ENCODE measurements at regions not wholly inside any gene's neighbourhood (a gene's known extent, or its start where the extent isn't known, plus 50 kb on each side); places are given as distances from the start of the nearest gene placed in this dataset.

DNA sequence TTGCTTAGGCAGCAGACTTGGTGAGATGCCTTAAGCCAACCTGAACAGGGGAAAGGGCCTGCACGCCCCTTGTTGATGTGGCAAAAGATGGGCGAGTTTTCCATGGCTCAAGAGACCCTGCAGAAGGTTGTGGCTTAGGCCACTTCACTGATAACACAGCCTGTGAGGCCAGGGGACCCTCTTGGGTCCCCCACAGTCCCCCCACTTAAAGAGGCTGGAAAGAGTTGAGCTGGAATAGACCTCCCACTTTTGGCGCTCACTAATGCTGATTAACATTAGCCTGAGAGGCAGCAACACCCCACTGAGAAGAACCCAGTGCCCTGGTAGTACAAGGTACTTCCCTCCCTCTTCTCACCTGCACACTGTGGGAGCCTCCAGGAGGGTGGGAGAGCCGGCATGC lies 107.5 kb downstream of the TRIM29 start:
- TF ChIP-seq, protein P1, sequence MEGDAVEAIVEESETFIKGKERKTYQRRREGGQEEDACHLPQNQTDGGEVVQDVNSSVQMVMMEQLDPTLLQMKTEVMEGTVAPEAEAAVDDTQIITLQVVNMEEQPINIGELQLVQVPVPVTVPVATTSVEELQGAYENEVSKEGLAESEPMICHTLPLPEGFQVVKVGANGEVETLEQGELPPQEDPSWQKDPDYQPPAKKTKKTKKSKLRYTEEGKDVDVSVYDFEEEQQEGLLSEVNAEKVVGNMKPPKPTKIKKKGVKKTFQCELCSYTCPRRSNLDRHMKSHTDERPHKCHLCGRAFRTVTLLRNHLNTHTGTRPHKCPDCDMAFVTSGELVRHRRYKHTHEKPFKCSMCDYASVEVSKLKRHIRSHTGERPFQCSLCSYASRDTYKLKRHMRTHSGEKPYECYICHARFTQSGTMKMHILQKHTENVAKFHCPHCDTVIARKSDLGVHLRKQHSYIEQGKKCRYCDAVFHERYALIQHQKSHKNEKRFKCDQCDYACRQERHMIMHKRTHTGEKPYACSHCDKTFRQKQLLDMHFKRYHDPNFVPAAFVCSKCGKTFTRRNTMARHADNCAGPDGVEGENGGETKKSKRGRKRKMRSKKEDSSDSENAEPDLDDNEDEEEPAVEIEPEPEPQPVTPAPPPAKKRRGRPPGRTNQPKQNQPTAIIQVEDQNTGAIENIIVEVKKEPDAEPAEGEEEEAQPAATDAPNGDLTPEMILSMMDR (IDR thresholded peaks at IDR 0.05) = no peak
- no peak for TF ChIP-seq POLR2A (IDR thresholded peaks at IDR 0.05)
